Uterus (tissue), 3 donors: ENCODE measurements at regions not wholly inside any gene's neighbourhood (a gene's known extent, or its start where the extent isn't known, plus 50 kb on each side); places are given as distances from the start of the nearest gene placed in this dataset.

Experiments
- DNase-seq, 2 donors: peaks; one replicate each; pipeline ENCODE4 v3.0.0-alpha.2; 2019 to 2020
- H3K27ac ChIP-seq, 2 donors: fragments of 200-600 bp; sonication (generic); 1 replicate in 1 of 2; 2 replicates in 1 of 2; pipeline ENCODE4 v1.5.1; 2016 to 2018
- H3K27me3 ChIP-seq, 2 donors: fragments of 200-600 bp; sonication (generic); one replicate each; pipeline ENCODE4 v1.5.1; 2018 to 2019; ENCODE audit warnings: control low read depth in 1 of 2
- H3K36me3 ChIP-seq, 2 donors: fragments of 200-600 bp; sonication (generic); one replicate each; pipeline ENCODE4 v1.5.1; 2019; ENCODE audit warnings: control low read depth in 1 of 2
- H3K4me1 ChIP-seq, 2 donors: fragments of 200-600 bp; sonication (generic); one replicate each; pipeline ENCODE4 v1.5.1; 2018 to 2019; ENCODE audit warnings: control low read depth in 1 of 2
- H3K4me3 ChIP-seq, 2 donors: fragments of 200-600 bp; sonication (generic); 1 replicate in 1 of 2; 2 replicates in 1 of 2; pipeline ENCODE4 v1.5.1; 2018 to 2019; ENCODE audit warnings: mild to moderate bottlenecking in 1 of 2
- H3K9me3 ChIP-seq, 2 donors: fragments of 200-600 bp; sonication (generic); one replicate each; pipeline ENCODE4 v1.5.1; 2019; ENCODE audit warnings: control low read depth in 1 of 2
- CTCF ChIP-seq, 4 experiments: fragments of 200-600 bp in 2 of 4; fragments of 450-650 bp in 2 of 4; sonication (generic) in 2 of 4; IDR thresholded peaks; one replicate each; pipeline ENCODE4 v1.5.1; 2016 to 2019; ENCODE audit warnings: antibody characterized with exemption in 4 of 4, mild to moderate bottlenecking in 2 of 4, moderate library complexity in 1 of 4
- POLR2A ChIP-seq, 2 donors: fragments of 450-650 bp; IDR thresholded peaks; one replicate each; pipeline ENCODE4 v1.6.1; 2016; ENCODE audit warnings: antibody characterized with exemption in 2 of 2, mild to moderate bottlenecking in 1 of 2, moderate library complexity in 1 of 2
- intact Hi-C: fragments of 100-400 bp; cut with DNase I; formaldehyde crosslinking; loops from one replicate; pipeline ENCODE4 v1.15.1; 2023; ENCODE audit warnings: low total_unique reads
- donor health status: DM: yes; HTN: yes; CAD: no.

- no peaks in the 10 kb centered on the region for H3K36me3 ChIP-seq
- no peak overlapping the region for H3K27ac ChIP-seq
- intact Hi-C loops: no loop called here
- H3K4me3 ChIP-seq: no peak overlapping the region
- H3K4me1 ChIP-seq: no peaks in the 10 kb centered on the region
- DNase-seq: no peak
- no peak for TF ChIP-seq CTCF (IDR thresholded peaks at IDR 0.05)
- TF ChIP-seq POLR2A (IDR thresholded peaks at IDR 0.05): no peak
- H3K27me3 ChIP-seq: no peaks in the 10 kb centered on the region
- no peaks in the 10 kb centered on the region for H3K9me3 ChIP-seq
These were observed 316.0 kb downstream of the SOX11 start for GRCh38 chr2:6008186-6008585.

- no peaks in the 10 kb centered on the region for H3K4me1 ChIP-seq
- H3K9me3 ChIP-seq: no peaks in the 10 kb centered on the region
- TF ChIP-seq CTCF (IDR thresholded peaks at IDR 0.05): no peak
- no peak for TF ChIP-seq POLR2A (IDR thresholded peaks at IDR 0.05)
- no peaks in the 10 kb centered on the region for H3K36me3 ChIP-seq
- intact Hi-C loops: no loop called here
- H3K4me3 ChIP-seq: no peak overlapping the region
- DNase-seq: no peak
- H3K27me3 ChIP-seq: no peaks in the 10 kb centered on the region
- H3K27ac ChIP-seq: no peak overlapping the region
These were observed 316.5 kb downstream of the SOX11 start for GRCh38 chr2:6008726-6009125.

GRCh38 chr2:6010163-6010562 is 318.0 kb downstream of the SOX11 start:
- Histone ChIP-seq H3K4me3 (no peak overlapping the region), H3K9me3 (no peaks in the 10 kb centered on the region), H3K27ac (no peak overlapping the region), H3K27me3 (no peaks in the 10 kb centered on the region), H3K36me3 (no peaks in the 10 kb centered on the region), H3K4me1 (no peaks in the 10 kb centered on the region)
- intact Hi-C loops: no loop called here
- TF ChIP-seq CTCF (IDR thresholded peaks at IDR 0.05): no peak
- no peak for TF ChIP-seq POLR2A (IDR thresholded peaks at IDR 0.05)
- DNase-seq: no peak

- Histone ChIP-seq H3K4me3 (no peak overlapping the region), H3K36me3 (no peaks in the 10 kb centered on the region), H3K27ac (no peak overlapping the region), H3K4me1 (no peaks in the 10 kb centered on the region), H3K9me3 (no peaks in the 10 kb centered on the region), H3K27me3 (no peaks in the 10 kb centered on the region)
- no peak for TF ChIP-seq POLR2A (IDR thresholded peaks at IDR 0.05)
- no peak for TF ChIP-seq CTCF (IDR thresholded peaks at IDR 0.05)
- intact Hi-C loops: no loop called here
- DNase-seq: no peak
These were observed 319.7 kb downstream of the SOX11 start for GRCh38 chr2:6011921-6012320.

- no peak for DNase-seq
- TF ChIP-seq POLR2A (IDR thresholded peaks at IDR 0.05) (no peak), CTCF (IDR thresholded peaks at IDR 0.05) (no peak)
- intact Hi-C loops: no loop called here
These were observed 325.6 kb downstream of the SOX11 start for GRCh38 chr2:6017736-6018286.

More at GRCh38 chr2:6017736-6018286, 325.6 kb downstream of the SOX11 start:
- Histone ChIP-seq H3K4me1 (no peaks in the 10 kb centered on the region), H3K27me3 (no peaks in the 10 kb centered on the region), H3K4me3 (no peak overlapping the region), H3K36me3 (no peaks in the 10 kb centered on the region), H3K27ac (no peak overlapping the region), H3K9me3 (no peaks in the 10 kb centered on the region)
